ENCODE measurements at regions not wholly inside any gene's neighbourhood (a gene's known extent, or its start where the extent isn't known, plus 50 kb on each side); places are given as distances from the start of the nearest gene placed in this dataset.

DNA sequence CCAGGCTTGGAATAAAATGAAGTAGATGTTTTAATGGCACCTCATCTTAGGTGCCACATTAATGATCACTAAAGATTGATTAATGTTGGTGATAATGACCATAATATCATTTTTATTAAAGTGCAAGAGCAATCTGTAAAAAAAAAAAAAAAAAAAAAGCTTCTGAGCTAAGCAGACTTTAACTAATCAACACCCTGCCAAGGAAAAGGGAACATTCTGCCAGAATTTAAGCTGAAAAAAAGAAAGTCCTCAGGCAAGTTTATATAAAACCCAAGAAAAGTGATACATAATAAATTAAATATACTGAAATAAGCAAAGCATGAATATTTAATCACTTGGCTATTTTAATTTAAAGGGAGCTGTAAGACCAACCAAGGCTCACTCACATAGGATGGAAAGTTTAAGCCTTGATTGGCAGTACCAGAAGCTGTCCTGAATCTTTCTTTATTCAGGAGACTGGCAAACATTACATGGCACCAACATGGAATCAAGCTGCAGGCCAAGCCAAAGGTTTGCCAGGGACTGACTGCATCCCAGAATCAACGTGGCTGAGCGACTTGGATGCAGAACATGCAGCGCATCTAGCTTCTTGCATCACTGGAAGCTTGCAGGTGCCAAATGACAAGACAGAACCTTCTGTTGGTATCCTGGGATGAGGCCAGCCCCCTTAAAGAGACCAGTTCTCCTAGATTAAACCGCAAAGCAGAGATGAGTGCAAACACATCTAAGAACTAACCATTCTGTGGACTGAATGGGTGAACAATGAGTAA, 413.6 kb downstream of the ENC1 start:
- Histone ChIP-seq H3K27ac (ENCODE audit: low read depth, low read length, poor library complexity, severe bottlenecking) (no peak overlapping the region), H3K36me3 (ENCODE audit: insufficient read depth, low read length, poor library complexity, severe bottlenecking) (no peaks in the 10 kb centered on the region), H3K9me3 (ENCODE audit: low read depth, low read length, poor library complexity, severe bottlenecking) (peaks cover 3% of the 10 kb centered on the region), H3K4me3 (ENCODE audit: low read depth, low read length, poor library complexity, severe bottlenecking) (no peak overlapping the region), H3K27me3 (replicated peaks; ENCODE audit: insufficient read depth, low read depth, low read length, poor library complexity) (peaks cover 23% of the 10 kb centered on the region), H3K4me1 (ENCODE audit: insufficient read depth, low read length, poor library complexity, severe bottlenecking) (no peaks in the 10 kb centered on the region)
- no peak for TF ChIP-seq EZH2 (IDR thresholded peaks at IDR 0.05; ENCODE audit: borderline replicate concordance, low read depth, low read length, poor library complexity, severe bottlenecking)
- TF ChIP-seq, protein P1, sequence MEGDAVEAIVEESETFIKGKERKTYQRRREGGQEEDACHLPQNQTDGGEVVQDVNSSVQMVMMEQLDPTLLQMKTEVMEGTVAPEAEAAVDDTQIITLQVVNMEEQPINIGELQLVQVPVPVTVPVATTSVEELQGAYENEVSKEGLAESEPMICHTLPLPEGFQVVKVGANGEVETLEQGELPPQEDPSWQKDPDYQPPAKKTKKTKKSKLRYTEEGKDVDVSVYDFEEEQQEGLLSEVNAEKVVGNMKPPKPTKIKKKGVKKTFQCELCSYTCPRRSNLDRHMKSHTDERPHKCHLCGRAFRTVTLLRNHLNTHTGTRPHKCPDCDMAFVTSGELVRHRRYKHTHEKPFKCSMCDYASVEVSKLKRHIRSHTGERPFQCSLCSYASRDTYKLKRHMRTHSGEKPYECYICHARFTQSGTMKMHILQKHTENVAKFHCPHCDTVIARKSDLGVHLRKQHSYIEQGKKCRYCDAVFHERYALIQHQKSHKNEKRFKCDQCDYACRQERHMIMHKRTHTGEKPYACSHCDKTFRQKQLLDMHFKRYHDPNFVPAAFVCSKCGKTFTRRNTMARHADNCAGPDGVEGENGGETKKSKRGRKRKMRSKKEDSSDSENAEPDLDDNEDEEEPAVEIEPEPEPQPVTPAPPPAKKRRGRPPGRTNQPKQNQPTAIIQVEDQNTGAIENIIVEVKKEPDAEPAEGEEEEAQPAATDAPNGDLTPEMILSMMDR (conservative IDR thresholded peaks at IDR 0.05; ENCODE audit: low read depth, low read length): no peak
- BruUV-seq (replicated peaks): no TSS peak
- ChIA-PET POLR2A (ENCODE audit: low non-redundant PET) (interaction anchor here (0.6 kb wide), 1 partner anchor 95 kb away, joined by 3 read pairs; no protein-coding TSS in a partner anchor), CTCF (no interaction called here)
- no peak for DNase-seq (ENCODE audit: low spot score)
- intact Hi-C loops (cut with micrococcal nuclease; ENCODE audit: unreplicated experiment): no loop called here

DNA sequence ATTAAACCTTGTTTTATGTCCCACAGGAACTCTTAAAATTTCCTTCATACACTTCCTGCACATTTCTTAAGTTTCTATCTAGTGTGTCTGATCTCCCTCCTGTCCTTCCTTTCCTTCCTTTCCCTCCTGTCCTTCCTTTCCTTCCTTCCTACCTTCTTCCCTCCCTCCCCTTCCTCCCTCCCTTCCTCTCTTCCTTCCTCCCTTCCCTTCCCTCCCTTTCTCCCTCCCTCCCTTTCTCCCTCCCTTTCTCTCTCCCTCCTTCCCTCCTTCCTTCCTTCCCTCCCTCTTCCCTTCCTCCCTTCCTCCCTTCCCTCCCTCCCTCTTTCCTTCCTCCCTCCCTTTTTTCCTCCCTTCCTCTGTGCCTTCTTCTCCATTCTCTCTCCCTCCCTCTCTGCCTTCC, 414.9 kb downstream of the ENC1 start:
- no peaks in the 10 kb centered on the region for H3K36me3 ChIP-seq (ENCODE audit: insufficient read depth, low read length, poor library complexity, severe bottlenecking)
- ChIA-PET POLR2A (ENCODE audit: low non-redundant PET) (no interaction called here), CTCF (no interaction called here)
- no peak overlapping the region for H3K4me3 ChIP-seq (ENCODE audit: low read depth, low read length, poor library complexity, severe bottlenecking)
- intact Hi-C loops (cut with micrococcal nuclease; ENCODE audit: unreplicated experiment): no loop called here
- peaks cover 3% of the 10 kb centered on the region for H3K9me3 ChIP-seq (ENCODE audit: low read depth, low read length, poor library complexity, severe bottlenecking)
- no peak for DNase-seq (ENCODE audit: low spot score)
- TF ChIP-seq, protein P1 (conservative IDR thresholded peaks at IDR 0.05; ENCODE audit: low read depth, low read length): no peak
- no peak for TF ChIP-seq EZH2 (IDR thresholded peaks at IDR 0.05; ENCODE audit: borderline replicate concordance, low read depth, low read length, poor library complexity, severe bottlenecking)
- no peaks in the 10 kb centered on the region for H3K4me1 ChIP-seq (ENCODE audit: insufficient read depth, low read length, poor library complexity, severe bottlenecking)
- BruUV-seq (replicated peaks): no TSS peak
- no peak overlapping the region for H3K27ac ChIP-seq (ENCODE audit: low read depth, low read length, poor library complexity, severe bottlenecking)
- peaks cover 23% of the 10 kb centered on the region for H3K27me3 ChIP-seq (replicated peaks; ENCODE audit: insufficient read depth, low read depth, low read length, poor library complexity)

DNA sequence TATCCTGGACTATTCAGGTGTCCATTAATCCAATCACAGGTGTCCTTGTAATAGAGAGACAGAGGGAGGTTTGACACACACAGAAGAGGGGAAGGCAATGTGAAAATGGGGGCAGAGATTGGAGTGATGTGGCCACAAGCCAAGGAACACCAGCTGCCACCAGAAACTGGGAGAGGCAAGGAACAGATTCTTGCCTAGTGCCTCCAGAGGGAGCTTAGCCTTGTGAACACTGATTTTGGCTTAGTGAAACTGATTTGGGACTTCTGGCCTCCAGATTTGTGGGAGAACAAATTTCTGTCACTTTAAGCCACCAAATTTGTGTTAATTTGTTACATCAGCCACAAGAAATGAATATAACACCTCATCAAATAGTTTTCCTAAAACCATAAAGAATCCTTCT, 416.2 kb downstream of the ENC1 start:
- Histone ChIP-seq H3K4me1 (ENCODE audit: insufficient read depth, low read length, poor library complexity, severe bottlenecking) (no peaks in the 10 kb centered on the region), H3K9me3 (ENCODE audit: low read depth, low read length, poor library complexity, severe bottlenecking) (peaks cover 3% of the 10 kb centered on the region), H3K4me3 (ENCODE audit: low read depth, low read length, poor library complexity, severe bottlenecking) (no peak overlapping the region), H3K36me3 (ENCODE audit: insufficient read depth, low read length, poor library complexity, severe bottlenecking) (no peaks in the 10 kb centered on the region), H3K27ac (ENCODE audit: low read depth, low read length, poor library complexity, severe bottlenecking) (no peak overlapping the region), H3K27me3 (replicated peaks; ENCODE audit: insufficient read depth, low read depth, low read length, poor library complexity) (peaks cover 23% of the 10 kb centered on the region)
- intact Hi-C loops (cut with micrococcal nuclease; ENCODE audit: unreplicated experiment): no loop called here
- POLR2A ChIA-PET (ENCODE audit: low non-redundant PET): no interaction called here
- DNase-seq (ENCODE audit: low spot score): no peak
- CTCF ChIA-PET: no interaction called here
- TF ChIP-seq, protein P1 (conservative IDR thresholded peaks at IDR 0.05; ENCODE audit: low read depth, low read length): no peak
- TF ChIP-seq EZH2 (IDR thresholded peaks at IDR 0.05; ENCODE audit: borderline replicate concordance, low read depth, low read length, poor library complexity, severe bottlenecking): no peak
- no TSS peak for BruUV-seq (replicated peaks)
